Medulla oblongata (tissue), 1 donor: ENCODE measurements at regions not wholly inside any gene's neighbourhood (a gene's known extent, or its start where the extent isn't known, plus 50 kb on each side); places are given as distances from the start of the nearest gene placed in this dataset.
"Not testable (repeated sequence)": the region's sequence is repeated elsewhere in the genome, so short reads cannot be mapped to it uniquely, and the experiment has no call there.

Experiments used
- DNase-seq: peaks from one replicate; pipeline ENCODE4 v3.0.0-alpha.2; 2015; ENCODE audit errors: extremely low spot score

DNA sequence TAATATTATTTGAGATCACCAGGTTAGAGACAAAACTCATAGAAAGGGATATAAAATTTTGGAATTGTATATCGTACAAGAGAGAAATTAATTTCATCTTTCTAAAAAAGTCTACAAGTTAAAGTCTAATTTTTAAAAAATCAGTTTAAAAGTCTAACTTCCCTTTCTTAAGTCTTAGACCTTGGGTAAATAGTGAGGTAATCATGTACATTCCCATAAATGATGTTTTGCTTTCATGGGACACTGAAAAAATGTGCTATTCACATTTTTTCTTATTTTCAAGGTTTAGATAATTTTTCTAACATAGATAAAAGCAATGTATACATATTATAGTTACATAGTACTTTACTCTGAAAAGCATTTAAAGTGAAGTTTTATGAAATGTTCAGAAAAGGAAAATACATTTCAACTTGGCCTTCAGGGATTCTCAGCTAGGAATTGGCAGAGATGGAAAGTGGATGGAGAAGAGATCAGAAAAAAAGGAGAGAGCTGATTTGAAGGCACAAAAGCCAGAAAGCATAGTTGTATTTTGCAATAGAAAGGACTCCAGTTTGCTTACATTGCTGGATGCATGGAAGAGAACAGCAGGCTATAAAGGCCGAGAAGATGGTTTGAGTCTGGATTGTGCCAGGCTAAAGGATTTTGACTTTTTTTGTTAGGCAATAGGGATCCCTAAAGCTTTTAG is 194.0 kb downstream of the CASP12 start:
- no peak for DNase-seq

DNA sequence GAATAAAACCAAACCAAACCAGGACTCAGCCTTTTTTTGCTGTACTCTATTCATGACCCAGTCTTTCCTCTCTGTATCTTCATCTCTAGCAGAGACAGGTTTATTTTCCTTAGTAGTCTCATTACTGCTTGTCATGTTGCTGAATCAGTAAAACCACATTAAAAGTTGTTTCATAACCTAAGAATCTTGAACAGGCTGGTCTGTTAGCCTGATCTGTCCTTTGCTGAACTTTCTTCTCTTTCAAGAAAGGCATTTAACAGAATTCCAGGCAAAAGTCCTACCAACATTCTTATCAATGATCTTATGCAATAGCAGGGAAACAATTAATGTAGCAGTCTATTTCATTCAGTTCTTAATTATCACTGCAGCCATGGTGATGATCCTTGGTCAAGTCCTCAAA is 197.7 kb downstream of the CASP12 start:
- DNase-seq, result no peak

DNA sequence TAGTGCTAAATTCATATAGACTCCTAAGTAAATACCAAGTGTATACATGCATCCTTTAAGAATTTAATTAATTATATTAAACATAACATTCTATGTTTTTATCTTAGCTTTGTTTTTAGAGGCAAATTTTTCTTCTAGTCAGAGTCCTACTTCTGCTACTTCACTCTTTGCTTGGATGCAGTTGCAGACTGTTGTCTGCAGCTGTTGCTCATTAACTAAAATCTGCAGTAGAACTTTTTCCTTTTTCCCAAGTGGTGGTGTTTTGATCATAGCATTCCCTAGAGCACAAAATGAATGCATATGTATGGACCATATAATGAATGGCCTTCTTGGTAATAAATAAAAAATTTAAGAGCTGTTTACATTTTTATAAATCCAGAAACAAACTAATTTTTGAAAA is 198.3 kb downstream of the CASP12 start:
- no peak for DNase-seq

DNA sequence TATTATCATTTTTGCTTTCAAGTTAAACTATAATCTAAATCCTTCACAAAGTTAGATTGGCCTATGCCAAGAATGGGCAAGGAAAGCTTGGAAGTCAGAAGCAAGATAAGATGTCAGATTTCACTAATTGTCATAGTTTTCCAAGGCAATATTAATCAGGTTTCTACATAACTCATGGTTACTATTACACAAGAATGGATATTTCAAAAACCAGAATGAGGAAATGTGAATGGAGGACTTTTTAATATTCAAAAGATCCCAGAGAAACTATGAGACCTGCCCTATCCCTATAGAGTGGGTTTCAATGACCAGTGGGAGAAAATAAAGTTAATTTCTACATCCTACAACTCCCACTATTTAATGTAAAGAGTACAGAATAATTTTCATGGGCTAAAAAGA is 203.2 kb downstream of the CASP12 start:
- no peak for DNase-seq

DNA sequence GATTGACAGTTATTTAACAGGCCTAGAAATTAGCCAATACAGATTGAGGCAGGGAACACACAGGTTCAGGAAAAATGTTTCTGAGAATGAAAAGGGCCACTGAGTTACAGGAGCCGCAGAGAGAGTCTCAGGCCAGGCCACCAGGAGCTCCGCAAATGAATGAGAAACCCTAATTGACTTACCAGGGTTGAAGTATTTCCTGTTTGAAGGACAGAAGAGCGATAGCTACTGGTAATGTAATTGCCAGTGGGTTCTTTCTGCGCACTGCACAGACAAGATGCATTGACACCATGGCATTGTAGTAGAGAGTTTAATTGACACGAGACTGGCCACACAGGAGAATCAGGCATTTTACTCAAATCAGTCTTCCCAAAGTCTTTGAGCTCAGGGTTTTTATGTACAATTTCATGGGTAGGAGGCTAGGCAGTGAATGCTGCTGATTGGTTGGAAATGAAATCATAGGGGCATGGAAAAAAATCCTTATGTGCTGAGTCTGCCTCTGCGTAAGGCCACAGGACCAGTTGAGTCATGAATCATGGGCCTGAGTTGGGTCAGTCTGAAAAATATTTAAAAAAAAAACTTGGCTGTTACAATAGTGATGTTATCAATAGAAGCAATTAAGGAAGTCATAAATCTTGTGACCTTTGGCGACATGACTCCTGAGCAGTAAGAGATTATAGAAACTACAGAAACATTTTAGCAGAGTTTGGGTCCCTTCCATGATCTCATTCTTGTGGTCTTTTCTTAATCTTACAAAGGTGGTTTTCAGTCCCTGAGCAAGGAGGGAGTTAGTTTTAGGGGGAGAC is 203.8 kb downstream of the CASP12 start:
- no peak for DNase-seq

DNA sequence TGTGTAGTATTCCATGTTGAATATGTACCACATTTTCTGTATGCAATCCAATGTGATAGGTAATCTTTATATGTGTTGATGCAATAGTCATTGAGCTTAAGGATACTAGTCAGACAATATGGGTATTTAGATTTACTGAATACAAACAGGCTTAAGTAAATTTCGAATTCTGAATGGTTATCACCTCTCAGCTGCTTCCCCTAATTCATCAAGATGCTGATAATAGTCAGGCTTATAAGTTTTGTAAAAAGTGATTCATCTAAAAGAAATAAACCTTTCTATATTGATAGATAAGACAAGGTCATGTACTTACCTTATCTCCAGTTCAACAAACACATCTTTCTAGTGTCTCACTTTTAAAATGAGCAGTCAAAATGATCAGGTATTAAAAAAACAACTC is 205.5 kb downstream of the CASP12 start:
- DNase-seq, result no peak

DNA sequence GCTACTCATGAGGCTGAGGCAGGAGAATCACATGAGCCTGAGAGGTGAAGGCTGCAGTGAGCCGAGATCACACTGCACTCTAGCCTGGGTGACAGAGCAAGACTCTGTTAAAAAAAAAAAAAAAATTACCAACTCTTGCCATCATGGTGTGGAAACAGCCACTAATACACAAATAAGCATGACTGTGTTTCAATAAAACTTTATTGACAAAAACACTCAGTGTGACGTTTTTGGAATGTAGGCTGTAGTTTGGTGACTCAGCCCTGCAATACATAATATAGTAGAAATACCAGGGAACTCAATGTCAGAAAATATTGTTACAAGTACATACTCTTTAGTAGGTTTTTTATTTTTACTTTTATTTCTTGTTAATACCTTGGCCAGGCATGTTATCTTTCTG is 207.1 kb downstream of the CASP12 start:
- DNase-seq, result no peak

DNA sequence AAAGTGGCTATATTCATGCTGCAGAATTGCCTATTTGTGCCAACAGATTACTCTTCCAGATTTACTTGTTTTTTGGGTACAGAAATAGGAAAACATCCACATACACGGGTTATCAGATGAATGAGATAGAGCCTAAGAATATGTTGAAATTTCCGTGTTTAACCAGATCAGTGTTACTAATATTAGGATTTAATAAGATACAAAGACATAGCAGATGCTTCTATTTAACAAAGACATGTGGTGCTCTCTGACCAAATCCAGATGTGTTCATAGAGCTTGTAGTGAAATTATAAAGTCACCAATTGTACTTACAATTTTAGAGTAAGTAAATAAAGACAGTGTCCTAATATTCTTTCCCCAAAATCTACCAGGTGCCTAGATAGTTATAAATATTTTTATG is 208.0 kb downstream of the CASP12 start:
- DNase-seq, result no peak

DNA sequence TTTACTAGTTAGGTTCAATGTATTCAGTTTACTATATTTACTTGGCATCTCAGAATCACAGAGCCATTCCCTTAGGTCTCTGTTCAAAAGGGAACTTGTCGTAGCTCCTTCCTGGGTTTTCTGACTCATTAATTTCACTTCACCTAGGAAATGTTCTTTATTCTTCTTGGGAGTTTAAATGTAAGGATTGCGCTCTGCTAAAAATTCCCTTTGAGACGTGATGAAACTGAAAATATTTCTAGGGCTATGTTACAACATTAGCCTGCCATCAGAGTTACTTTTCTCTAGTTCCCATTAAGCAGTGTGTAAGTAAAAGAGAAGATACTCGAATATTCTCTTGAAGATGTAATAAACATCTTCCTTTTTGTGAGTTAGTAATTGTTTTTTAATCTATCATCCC is 209.5 kb downstream of the CASP12 start:
- DNase-seq, result peak; percentile 10

DNA sequence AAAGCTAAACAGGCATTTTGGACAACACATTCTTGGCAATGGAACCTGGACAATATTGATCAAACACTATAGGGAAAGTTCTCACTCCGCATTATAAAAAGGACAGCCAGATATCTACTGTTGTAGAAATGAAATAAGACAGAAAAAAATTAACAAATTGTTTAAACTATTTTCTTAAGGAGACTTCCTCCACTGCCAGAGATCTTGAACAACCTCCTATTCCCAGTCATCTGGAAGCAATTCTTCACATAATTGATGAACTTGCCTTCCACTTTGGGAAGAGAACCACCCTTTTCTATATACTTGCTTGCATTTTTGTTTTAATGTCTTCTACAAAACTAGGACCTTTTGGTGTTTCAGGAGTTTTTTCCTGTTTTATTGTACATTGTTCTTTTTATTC is 216.1 kb downstream of the CASP12 start:
- DNase-seq, result no peak

DNA sequence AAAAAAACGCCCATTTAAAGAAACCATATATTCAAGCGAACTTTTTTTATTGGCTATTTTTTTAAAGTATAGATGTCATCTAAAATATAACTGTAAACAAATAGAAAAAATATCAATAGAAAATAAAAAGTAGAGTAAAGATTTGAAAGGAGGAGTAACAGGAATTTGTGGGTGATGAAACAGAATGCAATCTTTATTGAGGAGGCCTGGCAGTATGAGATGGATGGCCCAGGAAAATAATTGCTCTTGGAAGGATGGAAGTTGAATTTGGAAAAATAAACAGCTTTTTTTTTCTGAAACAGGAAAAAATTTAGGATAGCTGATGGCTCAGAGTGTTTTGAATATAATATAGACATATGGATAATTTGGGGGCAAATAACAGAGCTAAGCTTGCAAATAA is 219.0 kb downstream of the CASP12 start:
- no peak for DNase-seq

DNA sequence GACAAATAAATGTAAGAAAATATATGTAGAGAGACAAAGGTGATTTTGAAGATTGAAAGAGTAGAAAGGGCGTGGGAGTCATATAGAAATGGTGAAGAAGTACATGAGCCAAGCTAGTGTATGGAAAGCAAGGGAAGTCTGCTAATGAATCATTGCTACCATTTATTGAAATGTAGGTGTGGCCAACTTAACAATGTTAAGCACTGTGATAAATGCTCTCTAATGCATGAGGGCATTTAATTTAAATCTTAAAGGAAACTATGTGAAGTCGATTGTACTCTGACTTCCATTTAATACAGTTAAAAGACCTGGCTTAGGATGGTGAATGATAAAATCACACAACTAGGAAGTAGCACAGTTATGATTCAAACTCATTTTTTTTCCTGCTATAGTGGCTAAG is 219.9 kb downstream of the CASP12 start:
- no peak for DNase-seq

DNA sequence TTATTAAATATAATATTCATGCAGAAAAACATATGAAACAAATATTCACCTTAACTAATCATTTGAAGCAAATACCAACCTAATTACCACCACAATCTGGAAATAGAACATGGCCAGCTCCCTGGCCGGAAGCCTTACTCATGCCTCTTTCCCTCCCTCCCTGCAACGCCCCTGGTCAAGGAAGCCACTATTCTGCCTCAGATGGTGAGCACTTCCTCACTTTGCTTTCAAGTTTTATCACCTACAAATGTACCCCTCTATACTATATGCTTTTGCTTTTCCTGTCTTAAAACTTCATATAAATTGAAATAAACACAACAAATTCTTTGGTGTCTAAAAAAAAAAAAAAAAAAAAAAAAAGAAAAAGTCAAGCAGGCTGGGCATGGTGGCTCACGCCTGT is 221.2 kb downstream of the CASP12 start:
- DNase-seq, result not testable (repeated sequence)

DNA sequence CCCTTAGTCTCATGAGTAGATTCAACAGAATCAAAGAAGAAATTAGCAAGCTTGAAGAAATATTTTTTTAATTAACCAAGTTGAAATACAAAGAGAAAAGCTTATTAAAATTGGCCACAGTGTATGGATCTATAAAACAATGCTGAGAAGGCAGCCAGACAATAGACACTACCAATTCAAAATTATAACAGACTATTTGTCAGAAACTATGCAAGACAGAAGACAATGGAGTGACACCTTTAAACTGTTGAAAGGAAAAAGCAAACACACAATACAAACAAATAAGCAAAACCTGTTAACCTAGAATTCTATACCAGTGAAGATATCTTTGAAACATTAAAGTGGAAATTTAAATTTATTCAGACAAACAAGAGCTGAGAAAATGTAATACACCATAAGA is 225.4 kb downstream of the CASP12 start:
- no peak for DNase-seq

DNA sequence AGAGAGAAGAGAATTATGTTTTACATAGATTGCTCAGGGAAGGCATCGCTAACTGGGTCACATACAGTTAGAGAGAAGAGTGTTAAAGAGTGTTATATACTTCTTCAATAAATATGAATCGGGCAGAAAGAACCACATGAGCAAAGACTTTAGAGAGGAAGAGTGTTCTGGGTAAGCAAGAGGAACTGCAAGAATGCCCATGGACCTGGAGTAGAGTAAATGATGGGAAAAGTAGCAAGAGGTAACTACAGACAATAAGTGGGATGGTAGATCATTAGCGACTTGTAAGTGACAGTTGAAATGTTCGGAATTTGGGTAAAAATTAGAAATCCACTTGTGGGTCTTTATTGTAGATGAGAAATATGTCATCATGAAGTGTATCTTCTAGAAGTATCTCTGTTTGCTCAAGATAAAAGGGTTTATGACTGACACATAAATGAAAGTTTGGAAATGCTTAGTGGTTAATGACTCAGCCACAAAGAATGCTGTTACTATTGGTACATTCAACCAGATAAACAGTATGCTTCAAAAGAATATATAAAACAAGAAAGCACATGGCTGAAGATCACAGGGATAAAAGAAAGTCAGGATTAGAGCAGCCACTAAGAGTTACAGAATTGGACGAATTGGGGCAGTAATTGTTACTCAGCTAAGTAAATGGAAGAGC is 229.3 kb downstream of the CASP12 start:
- no peak for DNase-seq

DNA sequence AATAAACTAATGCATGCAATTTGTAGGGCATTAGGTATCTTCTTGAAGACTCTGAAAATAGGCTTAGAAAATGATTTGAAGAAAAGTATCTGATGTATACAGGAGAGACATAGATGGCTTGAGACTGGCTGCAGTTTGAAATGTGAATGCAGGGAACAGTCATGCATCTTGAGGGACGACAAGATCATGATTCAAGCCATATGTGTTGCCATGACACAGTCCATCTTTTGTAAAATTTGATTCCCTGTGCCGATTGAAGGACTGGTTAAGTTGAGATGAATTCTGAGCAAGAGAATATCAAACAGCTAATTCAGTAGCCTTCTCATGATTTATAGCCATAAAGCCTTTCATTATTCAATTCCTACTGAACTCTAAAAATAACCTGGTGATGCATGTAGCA is 231.6 kb downstream of the CASP12 start:
- DNase-seq, result no peak

DNA sequence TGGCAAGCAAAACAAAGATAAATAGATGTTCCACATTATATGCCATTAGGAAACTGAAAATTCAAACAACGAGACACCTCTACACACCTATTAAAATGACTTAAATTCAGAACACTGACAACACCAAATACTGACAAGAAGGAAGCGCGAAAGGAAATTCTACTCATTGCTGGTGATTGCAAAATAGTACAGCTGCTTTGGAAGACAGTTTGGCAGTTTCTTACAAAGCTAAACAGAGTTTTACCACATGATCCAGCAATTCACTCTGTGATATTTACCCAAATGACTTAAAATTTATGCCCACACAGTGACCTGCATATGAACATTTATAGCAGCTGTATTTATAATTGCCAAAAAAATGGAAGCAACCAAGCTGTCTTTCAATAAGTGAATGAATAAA is 232.6 kb downstream of the CASP12 start:
- DNase-seq, result no peak

DNA sequence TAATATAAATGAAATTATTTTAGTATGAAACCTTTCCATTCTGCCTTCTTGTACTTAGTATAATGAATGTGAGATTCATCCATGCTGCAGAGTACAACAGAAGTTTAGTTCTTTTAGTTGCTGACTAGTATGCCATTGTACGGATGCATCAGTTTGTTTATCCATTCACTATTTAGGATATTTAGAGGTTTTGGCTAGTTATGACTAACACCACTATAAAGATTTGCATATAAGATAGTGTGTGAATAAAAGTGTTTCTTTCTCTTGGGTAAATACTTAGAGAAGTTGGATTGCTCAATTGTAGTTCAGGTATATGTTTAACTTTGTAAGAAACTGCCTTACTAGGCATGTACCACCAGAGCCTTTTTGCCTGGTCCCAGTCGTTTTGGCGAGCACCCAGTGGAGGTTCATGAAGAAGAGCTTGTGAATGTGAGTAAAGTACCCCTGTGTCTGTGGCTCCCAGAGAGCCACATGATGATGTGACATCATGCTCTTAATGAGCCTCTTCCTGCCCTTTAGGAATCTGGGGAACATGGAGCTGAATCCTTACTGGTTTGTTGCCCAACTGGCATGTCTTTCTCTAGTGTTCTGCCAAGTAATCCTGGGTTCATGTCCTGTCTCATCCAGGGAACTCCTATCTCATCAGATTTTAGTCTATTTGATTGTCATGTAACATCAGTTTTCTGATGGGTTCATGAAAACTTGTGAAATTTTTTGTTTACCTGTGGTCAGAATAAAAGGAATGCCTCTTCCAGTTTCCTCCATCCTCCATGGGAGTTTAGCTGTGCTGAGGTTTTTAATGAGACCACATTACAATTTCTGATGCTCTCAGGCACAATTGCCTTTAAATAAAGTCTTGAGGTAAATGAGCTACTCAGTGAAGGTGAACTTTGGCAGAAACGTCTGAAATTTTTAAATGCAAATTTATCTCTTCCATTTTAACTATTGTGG is 234.8 kb downstream of the CASP12 start:
- no peak for DNase-seq

DNA sequence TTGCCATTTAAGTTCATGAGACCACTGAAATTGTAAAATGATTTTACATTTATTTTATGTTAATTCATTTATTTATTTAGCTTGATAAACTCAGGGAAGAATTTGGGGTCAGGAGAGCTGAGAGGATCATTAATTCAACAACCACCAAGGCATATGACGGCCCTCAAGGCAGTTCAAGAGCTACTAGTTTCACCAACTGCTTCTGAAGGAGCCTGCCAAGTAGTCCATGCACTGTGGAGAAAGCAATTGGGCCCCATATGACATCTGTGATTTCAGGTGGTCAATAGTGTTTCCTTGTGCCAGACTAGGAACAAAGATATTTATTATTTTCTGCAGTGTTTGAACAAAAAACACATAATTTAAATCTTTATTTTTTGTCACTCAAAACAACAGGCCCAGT is 236.4 kb downstream of the CASP12 start:
- DNase-seq, result no peak

DNA sequence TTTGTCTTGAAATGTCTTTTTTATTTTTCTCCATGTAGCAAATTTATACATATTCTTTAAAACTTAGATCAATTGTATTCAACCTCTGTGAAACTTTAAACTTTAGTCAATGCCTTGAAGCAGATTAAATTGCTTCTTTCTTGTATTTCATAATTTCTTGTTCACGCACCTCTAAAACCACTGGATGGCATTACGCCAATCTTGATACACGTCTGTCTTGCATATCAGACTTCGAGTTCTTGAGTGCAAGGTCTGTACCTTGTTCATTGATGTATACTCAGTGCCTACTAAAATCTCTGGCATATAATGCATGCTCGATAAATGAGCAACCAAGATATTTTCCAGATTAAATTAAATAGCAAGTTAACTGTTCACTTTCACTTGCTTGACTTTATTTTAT is 236.8 kb downstream of the CASP12 start:
- no peak for DNase-seq

DNA sequence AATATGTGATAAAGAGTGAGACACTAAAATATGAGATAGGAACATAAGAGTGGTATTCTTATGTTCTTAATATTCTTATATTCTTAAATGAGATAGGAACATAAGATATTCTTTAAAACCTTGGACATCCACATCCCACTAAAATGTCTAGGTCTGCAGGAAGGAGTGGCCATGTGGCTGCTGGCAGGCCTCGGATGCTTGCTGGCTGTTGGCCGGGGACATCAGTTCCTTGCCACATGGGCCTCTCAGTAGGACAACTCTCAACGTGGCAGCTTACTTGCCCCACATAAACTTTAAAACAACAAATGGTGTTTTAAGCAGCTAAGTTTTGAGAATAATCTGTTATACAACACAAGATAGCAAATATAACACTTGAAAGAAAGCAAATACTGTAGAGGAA is 240.1 kb downstream of the CASP12 start:
- no peak for DNase-seq

DNA sequence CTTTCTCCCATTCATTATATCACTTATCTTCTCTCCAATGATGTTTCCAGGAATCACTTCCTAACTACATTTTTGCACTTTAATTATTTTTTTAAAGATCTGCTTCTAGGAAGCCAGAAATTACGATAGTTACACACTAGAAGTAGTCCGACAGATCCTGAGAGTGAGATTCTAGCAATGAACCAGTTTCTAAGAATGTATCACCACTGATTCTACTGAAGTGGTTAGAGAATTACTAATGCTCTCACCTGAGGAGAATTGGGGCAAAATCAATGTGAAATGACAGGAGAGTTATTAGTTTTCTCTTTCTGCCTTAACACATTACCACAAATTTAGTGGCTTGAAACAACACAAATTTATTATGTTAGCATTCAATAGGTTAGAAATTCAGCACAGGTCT is 241.2 kb downstream of the CASP12 start:
- DNase-seq, result no peak
